ENCODE measurements at regions not wholly inside any gene's neighbourhood (a gene's known extent, or its start where the extent isn't known, plus 50 kb on each side); places are given as distances from the start of the nearest gene placed in this dataset.

DNA sequence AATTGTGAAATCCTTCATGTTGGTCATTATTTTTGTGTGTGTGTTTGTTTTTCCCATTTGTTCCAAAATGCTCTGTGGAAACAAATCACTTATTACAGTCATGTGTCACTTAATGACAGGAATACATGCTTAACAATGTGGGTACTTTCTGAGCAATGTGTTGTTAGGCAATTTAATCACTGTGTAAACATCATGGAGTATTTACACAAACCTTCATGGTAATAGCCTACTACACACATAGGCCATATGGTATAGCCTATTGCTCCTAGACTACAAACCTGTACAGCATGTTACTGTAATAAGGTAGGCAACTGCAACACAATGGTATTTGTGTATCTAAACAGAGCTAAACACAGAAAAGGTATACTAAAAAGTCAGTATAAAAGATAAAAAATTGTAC lies 388.9 kb upstream of the PPP1R2C start:
- no peak for TF ChIP-seq EZH2 (IDR thresholded peaks at IDR 0.05; ENCODE audit: low read length)
- TF ChIP-seq, protein P1, sequence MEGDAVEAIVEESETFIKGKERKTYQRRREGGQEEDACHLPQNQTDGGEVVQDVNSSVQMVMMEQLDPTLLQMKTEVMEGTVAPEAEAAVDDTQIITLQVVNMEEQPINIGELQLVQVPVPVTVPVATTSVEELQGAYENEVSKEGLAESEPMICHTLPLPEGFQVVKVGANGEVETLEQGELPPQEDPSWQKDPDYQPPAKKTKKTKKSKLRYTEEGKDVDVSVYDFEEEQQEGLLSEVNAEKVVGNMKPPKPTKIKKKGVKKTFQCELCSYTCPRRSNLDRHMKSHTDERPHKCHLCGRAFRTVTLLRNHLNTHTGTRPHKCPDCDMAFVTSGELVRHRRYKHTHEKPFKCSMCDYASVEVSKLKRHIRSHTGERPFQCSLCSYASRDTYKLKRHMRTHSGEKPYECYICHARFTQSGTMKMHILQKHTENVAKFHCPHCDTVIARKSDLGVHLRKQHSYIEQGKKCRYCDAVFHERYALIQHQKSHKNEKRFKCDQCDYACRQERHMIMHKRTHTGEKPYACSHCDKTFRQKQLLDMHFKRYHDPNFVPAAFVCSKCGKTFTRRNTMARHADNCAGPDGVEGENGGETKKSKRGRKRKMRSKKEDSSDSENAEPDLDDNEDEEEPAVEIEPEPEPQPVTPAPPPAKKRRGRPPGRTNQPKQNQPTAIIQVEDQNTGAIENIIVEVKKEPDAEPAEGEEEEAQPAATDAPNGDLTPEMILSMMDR (optimal IDR thresholded peaks at IDR 0.05 in 1 of 3, IDR thresholded peaks at IDR 0.05 in 1 of 3, conservative IDR thresholded peaks at IDR 0.05 in 1 of 3; ENCODE audit: extremely low read depth in 1 of 3, insufficient read depth in 2 of 3, low read length in 3 of 3): no peak
